GM21737 (cell line): ENCODE measurements at regions not wholly inside any gene's neighbourhood (a gene's known extent, or its start where the extent isn't known, plus 50 kb on each side); places are given as distances from the start of the nearest gene placed in this dataset.

Source experiments
- ATAC-seq: cut with Tn5 transposase; IDR thresholded peaks from one replicate; pipeline ENCODE4 v1.9.1; 2021; ENCODE audit warnings: mild to moderate bottlenecking, moderate library complexity; ENCODE audit not compliant: unreplicated experiment

GRCh38 chr4:186927624-186928023 is 204.0 kb upstream of the FAT1 start:
- no peak for ATAC-seq

GRCh38 chr4:186930024-186930423 is 206.4 kb upstream of the FAT1 start:
- ATAC-seq = no peak

DNA sequence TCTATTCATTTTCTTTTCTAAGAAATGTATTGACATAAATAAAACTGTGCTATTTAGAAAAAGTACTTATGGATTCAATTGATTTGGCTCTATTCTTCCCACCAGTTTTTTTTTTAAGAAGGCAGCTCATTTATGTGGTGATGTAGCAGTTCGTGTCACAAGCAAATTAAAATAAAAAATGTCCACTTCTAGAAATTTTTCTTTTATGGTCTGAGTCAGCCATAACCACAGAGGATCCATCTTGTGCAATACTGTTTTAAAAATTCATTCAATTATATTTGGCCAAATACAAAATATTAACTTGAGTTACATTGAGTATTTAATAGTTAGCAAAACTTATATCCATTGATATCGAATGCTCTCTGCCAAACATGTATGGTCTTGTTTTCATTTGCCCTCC is 207.9 kb upstream of the FAT1 start:
- no peak for ATAC-seq

- no peak for ATAC-seq
These were observed 208.5 kb upstream of the FAT1 start for GRCh38 chr4:186932196-186932595.

DNA sequence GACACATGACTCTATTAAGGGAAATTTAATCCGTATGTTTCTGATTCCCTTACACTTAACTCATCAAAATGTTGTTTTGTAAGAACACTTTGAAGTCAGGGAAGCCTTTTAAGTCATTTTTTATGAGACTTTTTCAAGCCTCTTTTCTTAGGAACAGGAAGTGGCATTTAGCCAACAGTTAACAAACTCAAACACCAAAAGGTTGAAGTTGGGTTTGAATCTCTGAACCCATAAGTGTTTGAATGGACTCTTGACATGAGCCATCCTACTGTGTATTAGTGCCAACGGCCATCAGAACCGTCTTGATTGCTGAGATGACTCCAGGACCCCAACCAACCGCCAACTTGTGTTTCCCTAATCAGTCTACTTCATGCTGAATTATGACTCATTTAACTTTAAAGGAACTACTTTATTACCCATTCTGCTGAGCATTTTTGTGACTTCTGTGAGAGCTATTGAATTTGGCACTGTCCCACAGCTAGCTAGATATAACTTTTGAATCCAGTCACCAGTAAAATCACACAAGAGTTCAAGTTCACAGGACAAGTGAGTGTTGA is 209.1 kb upstream of the FAT1 start:
- ATAC-seq = no peak

GRCh38 chr4:186934244-186934643 is 210.6 kb upstream of the FAT1 start:
- ATAC-seq = no peak

- ATAC-seq = no peak
These were observed 211.3 kb upstream of the FAT1 start for GRCh38 chr4:186934841-186935443.

DNA sequence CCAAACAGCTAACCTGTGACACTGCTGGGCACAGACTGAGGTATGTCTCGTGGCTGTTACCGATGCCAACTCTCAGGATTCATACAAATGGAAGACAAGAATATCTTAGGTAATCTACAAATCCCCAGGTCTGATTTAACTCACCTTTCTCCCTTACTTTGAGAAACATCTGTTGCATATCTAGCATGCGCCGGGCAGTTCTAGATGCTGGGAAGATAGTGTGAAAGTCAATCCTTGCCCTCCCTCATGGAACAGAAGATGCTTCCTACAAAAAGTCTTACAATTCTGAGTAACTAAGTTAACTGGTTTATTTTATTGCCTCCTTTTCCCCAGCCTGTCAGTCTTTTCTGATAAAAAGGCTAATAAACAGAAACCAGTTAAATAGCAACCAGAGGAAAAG is 212.2 kb upstream of the FAT1 start:
- no peak for ATAC-seq

DNA sequence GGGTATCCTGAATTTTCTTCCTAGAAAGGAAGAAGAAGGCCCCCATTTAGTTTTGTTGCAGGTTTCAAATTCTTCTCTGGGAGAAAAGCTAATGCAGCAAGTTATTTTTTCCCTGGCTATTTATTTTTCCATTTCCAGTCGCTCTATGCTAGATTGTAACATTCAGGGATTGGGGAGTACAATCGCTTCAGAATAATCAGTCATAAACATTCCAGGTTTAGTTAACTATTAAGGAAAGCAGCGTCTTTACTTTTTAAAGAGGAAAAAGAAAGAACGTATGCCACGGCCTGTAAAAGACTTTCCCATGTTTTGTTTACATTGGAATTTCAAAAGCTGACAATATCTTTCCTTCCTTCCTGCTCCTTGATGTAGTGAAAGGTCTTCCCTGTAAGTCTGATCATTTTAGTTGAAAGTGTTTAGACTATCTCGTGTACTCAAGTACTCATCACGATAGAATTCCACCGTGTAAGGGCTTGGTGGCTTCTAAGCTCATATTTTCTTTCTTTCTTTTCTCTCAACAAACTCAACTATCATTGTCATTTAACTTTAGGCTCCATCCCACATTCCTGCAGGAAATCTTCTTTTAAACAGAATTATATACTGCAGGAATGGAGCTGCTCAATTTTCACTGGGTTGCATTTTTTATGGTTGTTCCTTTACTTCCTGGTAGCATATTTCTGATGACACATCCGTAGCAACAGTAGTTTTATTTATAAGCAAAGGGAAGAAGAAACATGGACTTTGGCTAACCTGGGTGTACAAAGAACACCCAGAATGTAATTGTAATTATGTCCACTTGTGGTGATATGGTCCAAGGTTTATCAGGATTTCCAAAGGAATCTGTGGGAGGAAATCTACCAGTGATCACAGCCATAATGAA is 213.1 kb upstream of the FAT1 start:
- no peak for ATAC-seq

GRCh38 chr4:186939226-186939625 is 215.6 kb upstream of the FAT1 start:
- ATAC-seq = no peak

GRCh38 chr4:186939766-186940165 is 216.1 kb upstream of the FAT1 start:
- no peak for ATAC-seq

DNA sequence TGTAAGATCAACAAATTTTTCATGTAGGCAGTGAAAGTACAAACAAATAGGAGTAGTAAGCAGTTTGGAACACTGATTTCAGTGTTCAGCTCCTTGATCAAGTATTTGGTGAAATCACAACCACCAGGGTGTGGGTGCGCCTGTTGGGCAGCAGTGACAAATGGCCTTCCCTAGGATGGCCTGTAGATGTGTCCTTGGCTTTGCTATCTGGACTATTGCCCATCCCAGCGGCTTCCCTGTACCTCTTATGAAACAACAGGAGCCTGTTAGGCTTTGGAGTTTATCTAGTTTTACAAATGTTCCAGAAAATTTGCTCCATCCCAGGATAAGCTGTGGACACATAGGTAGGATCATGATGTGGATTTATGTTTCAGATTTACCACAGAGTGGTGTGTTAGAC is 216.8 kb upstream of the FAT1 start:
- no peak for ATAC-seq

DNA sequence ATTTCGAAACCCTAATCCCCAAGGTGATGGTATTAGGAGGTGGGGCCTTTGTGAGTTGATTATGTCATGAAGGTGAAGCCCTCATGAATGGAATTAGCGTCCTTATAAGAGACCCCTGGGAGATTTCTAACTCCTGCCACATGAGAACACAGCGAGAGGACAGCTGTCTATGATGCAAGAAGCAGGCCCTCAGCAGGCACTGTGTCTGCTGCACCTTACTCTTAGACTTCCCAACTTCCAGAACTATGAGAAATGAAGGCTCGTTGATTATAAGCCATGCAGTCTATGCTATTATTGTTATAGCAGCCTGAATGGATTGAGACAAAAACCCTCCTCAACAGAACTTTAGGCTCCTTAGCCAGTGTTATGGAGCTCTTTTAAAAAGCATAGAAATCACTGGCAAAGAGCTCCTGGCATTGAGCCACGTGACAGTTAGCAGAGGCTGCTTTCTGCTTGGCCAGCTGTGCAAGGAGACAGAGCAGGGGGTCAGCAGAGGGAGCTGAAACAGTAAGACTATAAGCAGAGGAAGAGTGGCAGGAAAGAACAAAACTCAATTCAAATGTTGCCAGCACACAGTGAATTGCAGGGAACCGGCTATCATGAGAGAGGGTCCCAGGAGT is 219.2 kb upstream of the FAT1 start:
- no peak for ATAC-seq

DNA sequence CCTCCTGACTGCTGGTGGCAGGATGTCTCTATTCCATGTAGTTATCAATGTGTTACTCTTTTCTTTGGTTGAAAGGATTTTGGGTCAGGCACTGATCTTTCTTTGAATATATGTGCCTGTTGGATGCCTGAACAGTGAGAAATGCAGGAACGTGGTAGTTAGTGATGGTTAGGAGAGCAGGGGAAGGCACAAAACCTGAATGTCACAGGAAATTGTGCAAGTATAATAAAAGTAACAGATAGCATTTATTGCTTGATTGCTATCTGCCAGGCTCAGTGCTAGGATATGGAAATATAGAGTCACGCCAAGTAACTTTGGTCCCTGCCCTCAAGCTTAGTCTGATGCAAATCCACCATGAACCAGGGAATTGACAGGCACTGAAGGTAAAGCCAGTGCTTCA is 219.8 kb upstream of the FAT1 start:
- no peak for ATAC-seq

GRCh38 chr4:186946136-186946535 is 222.5 kb upstream of the FAT1 start:
- no peak for ATAC-seq

DNA sequence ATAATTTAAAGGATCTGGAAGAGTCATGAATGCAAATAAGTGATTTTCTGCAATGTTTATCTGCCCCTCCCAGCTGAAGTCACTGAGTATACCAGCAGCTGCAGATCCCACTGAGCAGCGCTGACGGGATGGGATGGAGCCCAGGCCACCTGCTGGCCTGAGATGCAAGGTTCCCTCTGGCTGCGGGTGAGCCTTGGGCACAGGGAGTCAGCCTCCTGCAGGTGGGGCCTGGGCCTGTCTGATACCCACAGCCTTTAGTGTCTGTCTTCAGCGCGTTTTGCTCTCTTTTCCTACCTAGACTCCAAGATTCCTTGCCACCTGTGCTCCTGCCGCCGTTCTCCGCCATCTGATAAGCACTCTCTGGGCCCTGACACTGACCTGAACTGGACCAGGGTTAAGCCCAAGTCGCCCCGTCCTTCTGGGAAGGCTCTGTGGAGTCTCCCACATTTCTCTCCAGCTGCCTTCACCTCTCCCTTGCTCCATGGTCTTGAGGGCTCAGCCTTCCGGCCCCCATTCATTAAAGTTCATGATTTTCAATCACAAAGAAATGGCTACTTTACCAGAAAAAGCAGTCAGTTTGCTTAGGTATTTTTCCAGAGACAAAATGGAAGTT is 223.1 kb upstream of the FAT1 start:
- ATAC-seq = no peak

DNA sequence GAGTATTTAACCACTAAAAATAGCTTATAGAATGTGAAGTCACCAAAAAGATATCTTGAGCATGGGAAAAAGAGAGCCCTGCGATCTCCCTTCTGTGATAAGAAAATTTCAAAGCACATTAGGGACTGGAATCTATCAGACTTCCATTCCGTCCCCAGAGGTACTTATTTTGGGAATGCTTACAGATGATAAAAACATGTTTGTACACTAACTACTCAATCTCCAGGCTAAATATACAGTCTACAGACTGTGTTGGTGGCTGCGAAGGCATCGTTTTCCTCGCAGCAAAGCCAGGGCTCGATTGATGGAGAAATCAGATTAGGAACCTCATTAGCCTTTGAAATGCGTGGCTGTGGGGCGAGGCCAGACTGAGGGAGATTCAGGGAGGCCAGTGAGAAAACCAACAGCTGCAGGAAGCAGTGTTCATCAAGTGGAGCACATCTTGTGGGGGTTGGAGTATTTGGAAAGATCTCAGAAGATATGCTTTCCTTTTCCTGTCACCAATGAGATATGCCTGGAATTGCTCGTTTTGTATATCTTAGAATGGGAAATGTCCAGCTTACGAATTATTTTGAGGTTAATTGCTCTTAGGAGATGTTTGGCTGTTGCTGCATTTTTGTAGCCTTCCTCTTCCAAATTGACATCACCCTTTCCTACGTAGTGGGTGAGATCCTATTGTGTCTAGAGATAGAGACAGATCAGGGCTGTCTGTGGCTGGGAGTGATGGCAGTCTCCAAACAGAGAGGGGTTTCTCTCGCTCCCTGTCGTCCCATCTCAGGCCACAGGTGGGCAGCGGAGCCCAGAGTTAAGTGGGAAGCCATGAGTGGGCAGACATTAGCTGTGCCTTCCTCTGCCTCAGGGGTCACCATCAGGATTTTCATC is 224.9 kb upstream of the FAT1 start:
- no peak for ATAC-seq

- no peak for ATAC-seq
These were observed 226.2 kb upstream of the FAT1 start for GRCh38 chr4:186949847-186950246.

GRCh38 chr4:186952709-186953108 is 229.1 kb upstream of the FAT1 start:
- ATAC-seq = no peak

DNA sequence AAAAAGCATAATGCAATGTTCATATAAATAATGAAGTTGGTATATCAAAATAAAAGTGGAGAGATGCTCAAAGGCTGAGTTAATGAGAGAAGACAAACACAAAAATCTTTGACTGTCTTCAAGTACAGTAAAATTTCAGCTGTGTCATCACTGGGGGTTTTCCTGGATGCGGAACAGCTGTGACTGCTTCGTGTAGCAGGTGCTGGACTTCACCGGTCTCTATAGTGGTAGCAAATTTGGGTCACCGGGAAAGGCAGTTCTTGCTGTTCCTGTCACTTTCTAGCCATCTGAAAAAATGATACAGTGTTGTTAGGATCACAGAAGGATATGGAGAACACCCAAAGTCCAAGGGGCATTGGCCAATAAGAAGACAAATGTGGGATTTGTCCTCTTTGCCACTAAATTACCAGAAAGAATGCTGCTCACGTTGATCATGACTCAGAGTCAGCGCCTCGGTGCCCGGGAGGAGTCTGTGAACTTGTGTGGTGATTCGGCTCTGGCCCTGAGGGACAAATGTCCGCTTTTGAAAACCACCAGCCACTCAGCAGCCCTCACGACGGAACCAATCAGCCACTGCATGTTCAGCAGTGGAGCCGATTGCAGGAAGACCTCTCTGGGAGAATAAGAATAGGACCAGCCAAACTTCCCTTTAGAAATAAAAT is 230.1 kb upstream of the FAT1 start:
- no peak for ATAC-seq
